Keratinocyte (primary cell): ENCODE measurements at regions not wholly inside any gene's neighbourhood (a gene's known extent, or its start where the extent isn't known, plus 50 kb on each side); places are given as distances from the start of the nearest gene placed in this dataset.

ENCODE experiments used
- DNase-seq: peaks from one replicate; pipeline ENCODE4 v3.0.0-alpha.2; 2011; ENCODE audit warnings: low read depth, missing footprints, low spot score
- FAIRE-seq: peaks from 2 replicates; lab custom pipeline; 2011; peaks lifted over from hg19 to GRCh38; lab: Jason Lieb, UNC
- H2AFZ ChIP-seq: 2 replicates; pipeline ENCODE4 v1.6.0; 2012; ENCODE audit warnings: low read length, control low read depth, inconsistent platforms; ENCODE audit not compliant: control insufficient read depth
- H3K27ac ChIP-seq: 2 replicates; pipeline ENCODE4 v1.5.1; 2011; ENCODE audit warnings: low read length; ENCODE audit not compliant: control insufficient read depth, insufficient read depth
- H3K27me3 ChIP-seq: 3 replicates; pipeline ENCODE4 v1.6.0; 2011; ENCODE audit warnings: low read length; ENCODE audit not compliant: control insufficient read depth, insufficient read depth; ENCODE audit errors: extremely low read depth
- H3K36me3 ChIP-seq, 2 experiments: 2 replicates in 1 of 2; 3 replicates in 1 of 2; pipeline ENCODE4 v1.5.1; 2011; ENCODE audit warnings: low read length in 2 of 2, mild to moderate bottlenecking in 1 of 2; ENCODE audit not compliant: control insufficient read depth in 2 of 2, insufficient read depth in 2 of 2; ENCODE audit errors: extremely low read depth in 1 of 2
- H3K4me1 ChIP-seq: 3 replicates; pipeline ENCODE4 v1.5.1; 2011; ENCODE audit warnings: low read length; ENCODE audit not compliant: control insufficient read depth, insufficient read depth; ENCODE audit errors: extremely low read depth
- H3K4me2 ChIP-seq: 3 replicates; pipeline ENCODE4 v1.6.0; 2011; ENCODE audit warnings: low read depth, low read length; ENCODE audit not compliant: control insufficient read depth, insufficient read depth; ENCODE audit errors: extremely low read depth
- H3K4me3 ChIP-seq, 3 experiments: fragments of 200-600 bp in 1 of 3; sonication (generic) in 1 of 3; 2 replicates in 2 of 3; 3 replicates in 1 of 3; pipeline ENCODE4 v1.5.1; 2011 to 2016; ENCODE audit warnings: low read length in 3 of 3, mild to moderate bottlenecking in 3 of 3, control low read depth in 2 of 3, inconsistent platforms in 1 of 3, low read depth in 1 of 3, mixed read lengths in 1 of 3, mixed run types in 1 of 3, moderate library complexity in 1 of 3; ENCODE audit not compliant: control insufficient read depth in 2 of 3, insufficient read depth in 2 of 3; ENCODE audit errors: extremely low read depth in 1 of 3
- H3K79me2 ChIP-seq: 2 replicates; pipeline ENCODE4 v1.6.0; 2012; ENCODE audit warnings: low read length; ENCODE audit not compliant: control insufficient read depth, insufficient read depth
- H3K9ac ChIP-seq: 3 replicates; pipeline ENCODE4 v1.6.0; 2011; ENCODE audit warnings: low read length; ENCODE audit not compliant: control insufficient read depth, insufficient read depth; ENCODE audit errors: extremely low read depth
- H3K9me1 ChIP-seq: 3 replicates; pipeline ENCODE4 v1.6.0; 2011; ENCODE audit warnings: low read length; ENCODE audit not compliant: control insufficient read depth, insufficient read depth; ENCODE audit errors: extremely low read depth
- H3K9me3 ChIP-seq: 2 replicates; pipeline ENCODE4 v1.5.1; 2012; ENCODE audit warnings: low read depth, low read length; ENCODE audit not compliant: control insufficient read depth
- H4K20me1 ChIP-seq: 3 replicates; pipeline ENCODE4 v1.6.0; 2011; ENCODE audit warnings: low read length; ENCODE audit not compliant: control insufficient read depth, insufficient read depth; ENCODE audit errors: extremely low read depth
- CTCF ChIP-seq, 3 experiments: IDR thresholded peaks in 1 of 3; conservative IDR thresholded peaks in 1 of 3; optimal IDR thresholded peaks in 1 of 3; 2 replicates in 2 of 3; 3 replicates in 1 of 3; pipeline versions ENCODE3 to v1.5.1; 2011; ENCODE audit warnings: low read length in 3 of 3, mild to moderate bottlenecking in 3 of 3, moderate library complexity in 2 of 3, control low read depth in 1 of 3, inconsistent platforms in 1 of 3; ENCODE audit not compliant: insufficient read depth in 2 of 3; ENCODE audit errors: extremely low read depth in 1 of 3
- EZH2 ChIP-seq: IDR thresholded peaks from one replicate; pipeline ENCODE4 v1.6.1; 2012; ENCODE audit warnings: inconsistent platforms, mild to moderate bottlenecking, low read length, moderate library complexity
- dilution Hi-C: fragments of 300-500 bp; cut with MboI; formaldehyde crosslinking; loops from one replicate; pipeline ENCODE4 v1.7.0; 2020; ENCODE audit warnings: low sequenced_read_pairs; ENCODE audit not compliant: extremely low pct_ligation_motif_present

GRCh38 chr9:79447762-79448161 lies 124.0 kb upstream of the TLE4 start:
- DNase-seq (no peak), FAIRE-seq (no peak)
- no peak for TF ChIP-seq EZH2
- TF ChIP-seq CTCF (optimal IDR thresholded peaks at IDR 0.05 in 1 of 3, IDR thresholded peaks at IDR 0.05 in 1 of 3, conservative IDR thresholded peaks at IDR 0.05 in 1 of 3; ENCODE audit: extremely low read depth in 1 of 3, insufficient read depth in 2 of 3, low read length in 3 of 3) = no peak
- Histone ChIP-seq H3K9ac (no peak overlapping the region), H3K27me3 (no peaks in the 10 kb centered on the region), H3K4me1 (no peaks in the 10 kb centered on the region), H3K36me3 (no peaks in the 10 kb centered on the region), H3K9me1 (no peaks in the 10 kb centered on the region), H3K79me2 (no peaks in the 10 kb centered on the region), H3K4me2 (no peak overlapping the region), H3K27ac (no peak overlapping the region), H4K20me1 (no peaks in the 10 kb centered on the region), H3K9me3 (no peaks in the 10 kb centered on the region), H3K4me3 (no peak overlapping the region), H2AFZ (no peak overlapping the region)
- dilution Hi-C loops = no loop called here

GRCh38 chr9:79452265-79452664 lies 119.5 kb upstream of the TLE4 start:
- FAIRE-seq = no peak

More at GRCh38 chr9:79452265-79452664, 119.5 kb upstream of the TLE4 start:
- H4K20me1 ChIP-seq = no peaks in the 10 kb centered on the region
- no peaks in the 10 kb centered on the region for H3K4me1 ChIP-seq
- H3K9me1 ChIP-seq = no peaks in the 10 kb centered on the region
- no peak for DNase-seq
- no peaks in the 10 kb centered on the region for H3K79me2 ChIP-seq
- dilution Hi-C loops = no loop called here
- no peaks in the 10 kb centered on the region for H3K9me3 ChIP-seq
- H3K27ac ChIP-seq = no peak overlapping the region
- no peak overlapping the region for H2AFZ ChIP-seq
- no peak overlapping the region for H3K4me2 ChIP-seq
- no peaks in the 10 kb centered on the region for H3K36me3 ChIP-seq
- no peak for TF ChIP-seq EZH2
- no peak for TF ChIP-seq CTCF (optimal IDR thresholded peaks at IDR 0.05 in 1 of 3, IDR thresholded peaks at IDR 0.05 in 1 of 3, conservative IDR thresholded peaks at IDR 0.05 in 1 of 3; ENCODE audit: extremely low read depth in 1 of 3, insufficient read depth in 2 of 3, low read length in 3 of 3)
- H3K27me3 ChIP-seq = no peaks in the 10 kb centered on the region
- H3K9ac ChIP-seq = no peak overlapping the region
- no peak overlapping the region for H3K4me3 ChIP-seq
